K562 (cell line): ENCODE measurements at regions not wholly inside any gene's neighbourhood (a gene's known extent, or its start where the extent isn't known, plus 50 kb on each side); places are given as distances from the start of the nearest gene placed in this dataset.

ENCODE experiments used
- ATAC-seq: fragments of 200-7000 bp; cut with Tn5 transposase; 3 replicates; pipeline ENCODE4 v1.9.1; 2020; ENCODE audit warnings: moderate library complexity
- BruUV-seq: library from RNA; stranded (reverse); fragments of 400-500 nt; replicated peaks from 2 replicates; lab custom pipeline; 2021; lab: Mats Ljungman, UMichigan
- CTCF ChIA-PET: fragments of 300-600 bp; formaldehyde crosslinking; extraction: SDS; loops from one replicate; lab custom pipeline; 2021; ENCODE audit warnings: low intra/inter-chr PET ratio; lab: Yijun Ruan, JAX
- POLR2A ChIA-PET: fragments of 300-600, 350-650 bp; sonication (Branson Sonifier 250); formaldehyde crosslinking; extraction: SDS; loops from one replicate; lab custom pipeline; 2021; ENCODE audit warnings: antibody characterized with exemption, inconsistent platforms; lab: Yijun Ruan, JAX
- DNase-seq, 4 experiments: peaks; one replicate each; pipeline versions ENCODE4 v3.0.0 to v3.0.0-alpha.2; 2011 to 2018; ENCODE audit warnings: low spot score in 3 of 4, mixed read lengths in 3 of 4; ENCODE audit errors: extremely low read depth in 1 of 4
- FAIRE-seq: peaks from 2 replicates; lab custom pipeline; 2011; peaks lifted over from hg19 to GRCh38; lab: Jason Lieb, UNC
- H2AFZ ChIP-seq: 2 replicates; pipeline ENCODE4 v1.6.0; 2011; ENCODE audit warnings: low read depth, low read length, control low read depth, inconsistent platforms
- H3K27ac ChIP-seq: fragments of 200-600 bp; 3 replicates; pipeline ENCODE4 v1.8.0; 2011; ENCODE audit warnings: low read depth, mild to moderate bottlenecking, control low read depth, inconsistent platforms, low read length, moderate library complexity, mixed read lengths; ENCODE audit errors: extremely low read depth
- H3K27me3 ChIP-seq, 2 experiments: fragments of 300-600 bp in 1 of 2; 2 replicates in 1 of 2; 3 replicates in 1 of 2; pipeline versions ENCODE4 v1.6.0 to v1.8.0; 2011; ENCODE audit warnings: inconsistent platforms in 2 of 2, low read length in 2 of 2, mild to moderate bottlenecking in 1 of 2, mixed read lengths in 1 of 2, moderate library complexity in 1 of 2; ENCODE audit not compliant: control insufficient read depth in 2 of 2, insufficient read depth in 2 of 2
- H3K36me3 ChIP-seq: fragments of 300-600 bp; 3 replicates; pipeline ENCODE4 v1.8.0; 2011; ENCODE audit warnings: mild to moderate bottlenecking, low read length, inconsistent platforms; ENCODE audit not compliant: control insufficient read depth, insufficient read depth
- H3K4me1 ChIP-seq, 2 experiments: fragments of 200-600 bp in 1 of 2; replicated peaks in 1 of 2; 2 replicates in 1 of 2; 3 replicates in 1 of 2; pipeline versions ENCODE4 v1.5.1 to v1.8.0; 2011; ENCODE audit warnings: inconsistent platforms in 2 of 2, low read length in 2 of 2, mild to moderate bottlenecking in 1 of 2, mixed read lengths in 1 of 2, moderate library complexity in 1 of 2; ENCODE audit not compliant: control insufficient read depth in 2 of 2, insufficient read depth in 2 of 2
- H3K4me2 ChIP-seq: 2 replicates; pipeline ENCODE4 v1.6.1; 2011; ENCODE audit warnings: low read length, control low read depth, inconsistent platforms, mixed read lengths; ENCODE audit not compliant: insufficient read depth
- H3K4me3 ChIP-seq: fragments of 200-600 bp; sonication (generic), shearing (Covaris generic); 2 replicates; pipeline ENCODE4 v1.5.1; 2016; ENCODE audit warnings: control low read depth, inconsistent platforms
- H3K79me2 ChIP-seq: fragments of 200-600 bp; 3 replicates; pipeline ENCODE4 v1.8.0; 2011; ENCODE audit warnings: low read length, inconsistent platforms; ENCODE audit not compliant: control insufficient read depth, insufficient read depth
- H3K9ac ChIP-seq, 2 experiments: 2 replicates each; pipeline versions ENCODE4 v1.6.0 to v1.6.1; 2011; ENCODE audit warnings: low read depth in 2 of 2, low read length in 2 of 2, control low read depth in 1 of 2, inconsistent platforms in 1 of 2, mild to moderate bottlenecking in 1 of 2, mixed read lengths in 1 of 2; ENCODE audit not compliant: insufficient read depth in 1 of 2
- H3K9me1 ChIP-seq: one replicate; pipeline ENCODE4 v1.6.0; 2011; ENCODE audit warnings: inconsistent platforms, mild to moderate bottlenecking, low read length, moderate library complexity; ENCODE audit not compliant: control insufficient read depth, insufficient read depth
- H3K9me3 ChIP-seq: replicated peaks from 2 replicates; pipeline ENCODE4 v1.5.1; 2011; ENCODE audit warnings: low read depth, low read length, inconsistent platforms; ENCODE audit not compliant: control insufficient read depth, insufficient read depth
- H4K20me1 ChIP-seq: replicated peaks from 2 replicates; pipeline ENCODE4 v1.6.1; 2011; ENCODE audit warnings: low read length, inconsistent platforms, mixed read lengths; ENCODE audit not compliant: control insufficient read depth, insufficient read depth
- BDP1 ChIP-seq: IDR thresholded peaks from 3 replicates; pipeline ENCODE4 v1.6.1; 2011; ENCODE audit not compliant: insufficient read length, insufficient read depth
- BMI1 ChIP-seq: fragments of 150-350 bp; IDR thresholded peaks from 2 replicates; pipeline ENCODE4 v1.6.1; 2014; ENCODE audit warnings: low read length
- CBFA2T2 ChIP-seq: fragments of 450-650 bp; conservative IDR thresholded peaks from 2 replicates; pipeline ENCODE4 v1.6.1; 2017; ENCODE audit warnings: mild to moderate bottlenecking
- CREBBP ChIP-seq: IDR thresholded peaks from one replicate; pipeline ENCODE4 v1.6.1; 2012; ENCODE audit warnings: low read depth, mild to moderate bottlenecking, control low read depth, inconsistent platforms, low read length
- CTBP1 ChIP-seq: fragments of 450-650 bp; IDR thresholded peaks from 2 replicates; pipeline ENCODE4 v1.6.1; 2016; ENCODE audit warnings: borderline replicate concordance
- ESRRB ChIP-seq: fragments of 250-450 bp; sonication (Bioruptor Pico); IDR thresholded peaks from 2 replicates; pipeline ENCODE4 v1.5.0; 2020; ENCODE audit warnings: mild to moderate bottlenecking, moderate library complexity, borderline replicate concordance
- GATAD2A ChIP-seq: fragments of 450-650 bp; IDR thresholded peaks from 2 replicates; pipeline ENCODE4 v1.6.1; 2017
- MTF1 ChIP-seq: fragments of 250-450 bp; sonication (Bioruptor Pico); IDR thresholded peaks from 2 replicates; pipeline ENCODE4 v1.9.0; 2021; ENCODE audit warnings: moderate library complexity, mild to moderate bottlenecking, inconsistent platforms, borderline replicate concordance
- SIRT6 ChIP-seq: IDR thresholded peaks from one replicate; pipeline ENCODE4 v1.6.1; 2012; ENCODE audit warnings: low read depth, mild to moderate bottlenecking, control low read depth, inconsistent platforms, low read length, moderate library complexity
- SMAD3 ChIP-seq: fragments of 450-650 bp; formaldehyde crosslinking; conservative IDR thresholded peaks from 2 replicates; pipeline ENCODE4 v1.4.0; 2020; ENCODE audit warnings: mild to moderate bottlenecking
- SMAD4 ChIP-seq: fragments of 250-450 bp; sonication (Bioruptor Pico); conservative IDR thresholded peaks from 2 replicates; pipeline ENCODE4 v1.8.0; 2021; ENCODE audit warnings: inconsistent platforms, mild to moderate bottlenecking, moderate library complexity
- SRSF3 ChIP-seq: fragments of 200-400 bp; formaldehyde crosslinking; IDR thresholded peaks from 2 replicates; pipeline ENCODE4 v1.6.1; 2016; ENCODE audit warnings: mild to moderate bottlenecking, low read length, moderate library complexity; ENCODE audit not compliant: insufficient read depth
- XRCC3 ChIP-seq: fragments of 450-650 bp; IDR thresholded peaks from 2 replicates; pipeline ENCODE4 v1.6.1; 2017; ENCODE audit warnings: mild to moderate bottlenecking, moderate library complexity
- WGBS: fragments of 100-300 bp; shearing (Covaris generic); methylation state at CpG from one replicate; pipeline ENCODE4 v1.1.6; 2016; ENCODE audit warnings: low coverage, mixed read lengths; ENCODE audit not compliant: insufficient coverage; ENCODE audit errors: missing lambda C conversion rate; 5-methylcytosine and 5-hydroxymethylcytosine counted together
- in situ Hi-C: fragments of 300-500 bp; cut with MboI; formaldehyde crosslinking; loops from 4 replicates; pipeline ENCODE4 v1.15.0; 2018; ENCODE audit warnings: inconsistent platforms, mixed read lengths
- intact Hi-C: fragments of 100-400 bp; cut with micrococcal nuclease; formaldehyde crosslinking; loops from 2 replicates; pipeline ENCODE4 v1.14.2; 2022
- TF ChIP-seq, protein P1 (sequence below): fragments of 450-650 bp; IDR thresholded peaks from 2 replicates; pipeline ENCODE4 v1.6.1; 2016; ENCODE audit warnings: low read depth

DNA sequence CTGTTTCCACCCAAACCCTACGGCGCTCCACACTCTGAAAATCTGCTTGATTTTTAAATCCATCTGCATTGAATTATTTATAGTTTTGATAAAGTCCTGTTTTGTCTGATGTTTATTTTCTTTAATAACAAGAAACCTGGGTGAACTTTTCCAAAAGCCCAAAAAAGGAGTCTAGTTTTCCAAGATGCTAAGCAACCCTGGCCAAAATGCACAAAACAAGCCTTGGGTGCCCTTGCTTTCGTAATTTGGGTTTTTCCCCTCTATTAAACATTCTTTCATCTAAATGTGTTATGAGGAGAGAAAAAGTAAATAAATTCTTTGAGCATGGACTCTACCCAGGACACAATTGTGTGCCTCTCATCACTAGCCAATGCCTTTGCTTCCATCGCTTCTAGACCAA is 468.9 kb downstream of the MCTP2 start (continued):
- no peak for TF ChIP-seq CREBBP
- no peak for TF ChIP-seq GATAD2A
- TF ChIP-seq SMAD4 (CRISPR knock-in tag), result no peak
- TF ChIP-seq SMAD3, result no peak
- no peak for TF ChIP-seq CBFA2T2
- no peak for TF ChIP-seq XRCC3
- TF ChIP-seq, all 486 proteins: peak for 0

DNA sequence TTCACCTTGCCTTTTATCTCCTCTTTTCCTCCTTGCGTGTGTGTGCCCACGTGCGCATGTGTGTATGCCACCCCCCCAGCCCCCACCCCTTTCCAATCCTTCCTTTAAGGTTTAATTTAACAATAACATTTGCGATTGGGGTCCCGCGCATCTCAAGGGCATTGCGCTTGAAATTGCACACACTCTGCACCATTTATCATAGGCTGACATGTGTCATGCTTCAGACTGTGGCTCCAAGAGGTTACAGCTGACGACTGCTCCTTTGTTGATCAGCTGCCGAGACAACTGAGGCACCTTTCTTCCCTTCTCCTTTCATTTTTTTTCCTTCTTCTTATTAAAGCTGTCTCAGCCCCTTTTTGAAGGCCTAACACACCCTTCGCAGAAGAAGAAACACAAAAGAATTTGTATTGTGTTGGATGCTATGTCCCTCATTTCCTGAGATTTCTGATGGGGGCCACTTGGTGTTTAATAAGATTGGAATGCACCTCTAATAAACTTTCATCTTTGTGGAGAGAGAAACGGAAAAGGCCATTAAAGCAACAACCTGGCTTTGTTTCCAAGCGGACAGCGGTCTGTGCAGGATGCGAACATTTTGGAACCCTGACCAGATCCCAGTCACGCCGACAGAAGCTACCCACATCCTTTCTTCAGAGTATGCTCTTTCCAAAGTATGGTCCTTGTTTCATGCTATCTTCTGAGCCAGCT is 470.1 kb downstream of the MCTP2 start:
- no peak overlapping the region for H3K4me3 ChIP-seq
- in situ Hi-C loops, result no loop called here
- H3K9me1 ChIP-seq, result no peaks in the 10 kb centered on the region
- no peak for DNase-seq
- H4K20me1 ChIP-seq, result no peaks in the 10 kb centered on the region
- no peaks in the 10 kb centered on the region for H3K79me2 ChIP-seq
- no peak overlapping the region for H2AFZ ChIP-seq
- H3K36me3 ChIP-seq, result no peaks in the 10 kb centered on the region
- FAIRE-seq, result no peak
- WGBS, result 4% methylated on average over 16 of the region's 16 CpGs
- ChIA-PET CTCF (no interaction called here), POLR2A (interaction anchor here (0.5 kb wide), 1 partner anchor 181 kb away, joined by 3 read pairs; no protein-coding TSS in a partner anchor)
- H3K9ac ChIP-seq, result no peak overlapping the region
- peaks cover 4 to 5% of the 10 kb centered on the region in 2 experiments; a peak in 2 of 5 replicates for H3K27me3 ChIP-seq
- no TSS peak for BruUV-seq
- H3K4me1 ChIP-seq, result no peaks in the 10 kb centered on the region
- no peak for TF ChIP-seq BDP1
- TF ChIP-seq ESRRB, result no peak
- TF ChIP-seq SRSF3, result no peak
- TF ChIP-seq BMI1, result no peak
- TF ChIP-seq SIRT6, result no peak
- TF ChIP-seq, protein P1, sequence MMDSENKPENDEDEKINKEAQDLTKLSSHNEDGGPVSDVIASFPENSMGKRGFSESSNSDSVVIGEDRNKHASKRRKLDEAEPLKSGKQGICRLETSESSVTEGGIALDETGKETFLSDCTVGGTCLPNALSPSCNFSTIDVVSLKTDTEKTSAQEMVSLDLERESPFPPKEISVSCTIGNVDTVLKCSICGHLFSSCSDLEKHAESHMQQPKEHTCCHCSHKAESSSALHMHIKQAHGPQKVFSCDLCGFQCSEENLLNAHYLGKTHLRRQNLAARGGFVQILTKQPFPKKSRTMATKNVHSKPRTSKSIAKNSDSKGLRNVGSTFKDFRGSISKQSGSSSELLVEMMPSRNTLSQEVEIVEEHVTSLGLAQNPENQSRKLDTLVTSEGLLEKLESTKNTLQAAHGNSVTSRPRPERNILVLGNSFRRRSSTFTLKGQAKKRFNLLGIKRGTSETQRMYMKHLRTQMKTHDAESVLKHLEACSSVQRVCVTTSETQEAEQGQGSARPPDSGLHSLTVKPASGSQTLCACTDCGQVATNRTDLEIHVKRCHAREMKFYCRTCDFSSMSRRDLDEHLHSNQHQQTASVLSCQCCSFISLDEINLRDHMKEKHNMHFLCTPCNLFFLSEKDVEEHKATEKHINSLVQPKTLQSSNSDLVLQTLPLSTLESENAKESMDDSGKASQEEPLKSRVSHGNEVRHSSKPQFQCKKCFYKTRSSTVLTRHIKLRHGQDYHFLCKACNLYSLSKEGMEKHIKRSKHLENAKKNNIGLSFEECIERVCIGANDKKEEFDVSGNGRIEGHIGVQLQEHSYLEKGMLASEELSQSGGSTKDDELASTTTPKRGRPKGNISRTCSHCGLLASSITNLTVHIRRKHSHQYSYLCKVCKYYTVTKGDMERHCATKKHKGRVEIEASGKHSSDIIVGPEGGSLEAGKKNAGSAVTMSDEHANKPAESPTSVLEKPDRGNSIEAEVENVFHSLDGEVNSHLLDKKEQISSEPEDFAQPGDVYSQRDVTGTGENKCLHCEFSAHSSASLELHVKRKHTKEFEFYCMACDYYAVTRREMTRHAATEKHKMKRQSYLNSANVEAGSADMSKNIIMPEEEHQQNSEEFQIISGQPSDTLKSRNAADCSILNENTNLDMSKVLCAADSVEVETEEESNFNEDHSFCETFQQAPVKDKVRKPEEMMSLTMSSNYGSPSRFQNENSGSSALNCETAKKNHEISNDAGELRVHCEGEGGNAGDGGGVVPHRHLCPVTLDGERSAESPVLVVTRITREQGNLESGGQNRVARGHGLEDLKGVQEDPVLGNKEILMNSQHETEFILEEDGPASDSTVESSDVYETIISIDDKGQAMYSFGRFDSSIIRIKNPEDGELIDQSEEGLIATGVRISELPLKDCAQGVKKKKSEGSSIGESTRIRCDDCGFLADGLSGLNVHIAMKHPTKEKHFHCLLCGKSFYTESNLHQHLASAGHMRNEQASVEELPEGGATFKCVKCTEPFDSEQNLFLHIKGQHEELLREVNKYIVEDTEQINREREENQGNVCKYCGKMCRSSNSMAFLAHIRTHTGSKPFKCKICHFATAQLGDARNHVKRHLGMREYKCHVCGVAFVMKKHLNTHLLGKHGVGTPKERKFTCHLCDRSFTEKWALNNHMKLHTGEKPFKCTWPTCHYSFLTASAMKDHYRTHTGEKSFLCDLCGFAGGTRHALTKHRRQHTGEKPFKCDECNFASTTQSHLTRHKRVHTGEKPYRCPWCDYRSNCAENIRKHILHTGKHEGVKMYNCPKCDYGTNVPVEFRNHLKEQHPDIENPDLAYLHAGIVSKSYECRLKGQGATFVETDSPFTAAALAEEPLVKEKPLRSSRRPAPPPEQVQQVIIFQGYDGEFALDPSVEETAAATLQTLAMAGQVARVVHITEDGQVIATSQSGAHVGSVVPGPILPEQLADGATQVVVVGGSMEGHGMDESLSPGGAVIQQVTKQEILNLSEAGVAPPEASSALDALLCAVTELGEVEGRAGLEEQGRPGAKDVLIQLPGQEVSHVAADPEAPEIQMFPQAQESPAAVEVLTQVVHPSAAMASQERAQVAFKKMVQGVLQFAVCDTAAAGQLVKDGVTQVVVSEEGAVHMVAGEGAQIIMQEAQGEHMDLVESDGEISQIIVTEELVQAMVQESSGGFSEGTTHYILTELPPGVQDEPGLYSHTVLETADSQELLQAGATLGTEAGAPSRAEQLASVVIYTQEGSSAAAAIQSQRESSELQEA, result no peak
- TF ChIP-seq MTF1, result no peak
- TF ChIP-seq CTBP1, result no peak
- TF ChIP-seq, all 486 proteins: peak for 0
- Histone ChIP-seq H3K9me3 (no peaks in the 10 kb centered on the region), H3K4me2 (no peak overlapping the region), H3K27ac (no peak overlapping the region)
- ATAC-seq, result no peak
- intact Hi-C loops, result no loop called here
